HFFc6 (cell line): ENCODE measurements at regions not wholly inside any gene's neighbourhood (a gene's known extent, or its start where the extent isn't known, plus 50 kb on each side); places are given as distances from the start of the nearest gene placed in this dataset.

Experiments used
- DNase-seq: peaks from one replicate; pipeline ENCODE4 v3.0.0-alpha.2; 2018
- H3K27ac Mint-ChIP-seq: 2 replicates; pipeline ENCODE4 v1.8.0; 2020; ENCODE audit warnings: mild to moderate bottlenecking, mixed read lengths
- H3K27me3 Mint-ChIP-seq: 2 replicates; pipeline ENCODE4 v1.8.0; 2021; ENCODE audit warnings: mild to moderate bottlenecking, moderate library complexity, mixed read lengths; ENCODE audit not compliant: insufficient read depth
- H3K36me3 Mint-ChIP-seq: 2 replicates; pipeline ENCODE4 v1.8.0; 2021; ENCODE audit warnings: low read depth, mixed read lengths
- H3K4me1 Mint-ChIP-seq: 2 replicates; pipeline ENCODE4 v1.8.0; 2020; ENCODE audit warnings: low read depth, mixed read lengths
- H3K4me3 Mint-ChIP-seq: 2 replicates; pipeline ENCODE4 v1.8.0; 2020; ENCODE audit warnings: mild to moderate bottlenecking, moderate library complexity, mixed read lengths
- H3K9me3 Mint-ChIP-seq: 2 replicates; pipeline ENCODE4 v1.8.0; 2020; ENCODE audit warnings: mild to moderate bottlenecking, mixed read lengths
- TF ChIP-seq, protein P1 (sequence below): fragments of 200-600 bp; sonication (generic); IDR thresholded peaks from 2 replicates; pipeline ENCODE4 v1.5.0; 2021; ENCODE audit warnings: antibody characterized with exemption, mild to moderate bottlenecking

DNA sequence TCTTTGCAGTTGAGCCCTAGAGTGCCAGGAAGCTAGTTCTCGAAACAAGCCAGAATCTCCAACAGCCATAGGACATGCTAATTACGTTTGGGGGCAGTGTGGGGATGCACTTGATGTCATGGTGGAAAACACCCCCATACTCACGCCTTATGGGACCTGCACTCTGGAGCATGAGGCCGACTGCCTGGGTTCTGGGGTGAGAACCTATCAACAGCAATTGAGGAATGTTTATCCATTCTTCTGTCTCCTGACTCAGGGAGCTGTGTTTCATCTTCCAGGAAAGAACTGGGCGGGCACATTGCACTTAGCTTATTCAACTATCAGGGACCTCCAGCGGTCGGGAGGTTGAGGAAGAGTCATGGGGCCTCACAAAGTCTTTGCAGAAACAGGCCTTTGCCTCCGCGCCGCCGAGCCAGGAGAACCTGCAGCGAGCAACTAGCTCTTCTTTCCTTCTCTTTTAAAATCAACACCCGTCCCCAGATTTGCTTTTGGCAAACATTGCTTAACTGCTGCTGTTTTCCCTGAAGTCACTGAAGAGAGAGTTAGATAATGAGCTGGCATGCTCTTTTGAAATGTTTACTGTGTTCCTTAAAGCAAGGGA is 226.1 kb upstream of the DIO3 start:
- Mint-ChIP-seq H3K4me1 (no peaks in the 10 kb centered on the region), H3K36me3 (no peaks in the 10 kb centered on the region), H3K27me3 (peaks cover 17% of the 10 kb centered on the region), H3K4me3 (no peak overlapping the region), H3K27ac (no peak overlapping the region), H3K9me3 (no peaks in the 10 kb centered on the region; the same call in 1 of the 2 replicates)
- TF ChIP-seq, protein P1, sequence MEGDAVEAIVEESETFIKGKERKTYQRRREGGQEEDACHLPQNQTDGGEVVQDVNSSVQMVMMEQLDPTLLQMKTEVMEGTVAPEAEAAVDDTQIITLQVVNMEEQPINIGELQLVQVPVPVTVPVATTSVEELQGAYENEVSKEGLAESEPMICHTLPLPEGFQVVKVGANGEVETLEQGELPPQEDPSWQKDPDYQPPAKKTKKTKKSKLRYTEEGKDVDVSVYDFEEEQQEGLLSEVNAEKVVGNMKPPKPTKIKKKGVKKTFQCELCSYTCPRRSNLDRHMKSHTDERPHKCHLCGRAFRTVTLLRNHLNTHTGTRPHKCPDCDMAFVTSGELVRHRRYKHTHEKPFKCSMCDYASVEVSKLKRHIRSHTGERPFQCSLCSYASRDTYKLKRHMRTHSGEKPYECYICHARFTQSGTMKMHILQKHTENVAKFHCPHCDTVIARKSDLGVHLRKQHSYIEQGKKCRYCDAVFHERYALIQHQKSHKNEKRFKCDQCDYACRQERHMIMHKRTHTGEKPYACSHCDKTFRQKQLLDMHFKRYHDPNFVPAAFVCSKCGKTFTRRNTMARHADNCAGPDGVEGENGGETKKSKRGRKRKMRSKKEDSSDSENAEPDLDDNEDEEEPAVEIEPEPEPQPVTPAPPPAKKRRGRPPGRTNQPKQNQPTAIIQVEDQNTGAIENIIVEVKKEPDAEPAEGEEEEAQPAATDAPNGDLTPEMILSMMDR = no peak
- DNase-seq = no peak

DNA sequence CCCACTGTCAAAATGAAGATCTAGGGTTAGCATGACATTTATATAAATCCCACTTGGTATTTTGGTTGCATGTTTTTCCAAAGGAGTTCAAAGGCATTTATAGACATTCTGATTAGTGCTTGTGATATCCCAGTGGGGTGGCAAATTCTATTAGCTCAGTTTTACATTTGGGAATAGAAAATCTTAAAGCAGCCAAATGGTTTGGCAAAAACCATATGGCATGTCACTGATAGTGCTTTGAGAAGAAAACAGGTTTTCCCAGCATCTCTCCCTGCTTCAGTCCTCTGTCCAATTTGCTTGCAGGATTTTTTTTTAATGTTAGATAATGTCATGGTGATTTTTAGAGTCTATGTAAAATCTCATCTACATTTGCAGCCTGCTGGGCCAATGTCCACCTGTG is 225.1 kb upstream of the DIO3 start:
- Mint-ChIP-seq H3K27me3 (peaks cover 17% of the 10 kb centered on the region), H3K9me3 (no peaks in the 10 kb centered on the region; the same call in 1 of the 2 replicates), H3K36me3 (no peaks in the 10 kb centered on the region), H3K4me1 (no peaks in the 10 kb centered on the region), H3K4me3 (no peak overlapping the region), H3K27ac (no peak overlapping the region)
- TF ChIP-seq, protein P1 = no peak
- DNase-seq = no peak

DNA sequence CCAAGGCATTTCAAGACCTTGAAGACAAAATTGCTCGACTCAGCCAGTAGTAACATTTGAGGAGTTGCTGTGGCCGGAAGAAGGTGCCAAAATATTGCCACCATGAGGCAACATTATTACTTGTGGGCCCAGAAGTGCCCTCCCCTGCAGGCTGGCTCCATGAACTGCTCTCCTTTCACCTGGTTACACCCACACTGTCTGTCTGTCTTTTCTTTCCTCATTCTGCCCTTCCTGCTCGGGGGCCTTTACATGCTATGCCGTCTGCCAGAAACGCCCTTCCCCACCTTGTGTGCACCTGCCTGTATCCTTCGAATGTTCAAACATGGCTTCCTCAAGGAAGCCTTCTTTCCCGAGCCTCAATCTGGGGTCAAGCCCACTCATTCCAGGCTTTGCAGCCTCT is 224.2 kb upstream of the DIO3 start:
- no peak for DNase-seq
- H3K4me1 Mint-ChIP-seq = no peaks in the 10 kb centered on the region
- H3K36me3 Mint-ChIP-seq = no peaks in the 10 kb centered on the region
- TF ChIP-seq, protein P1 = no peak
- no peak overlapping the region for H3K4me3 Mint-ChIP-seq
- H3K27ac Mint-ChIP-seq = no peak overlapping the region
- H3K27me3 Mint-ChIP-seq = peaks cover 17% of the 10 kb centered on the region
- H3K9me3 Mint-ChIP-seq = no peaks in the 10 kb centered on the region; the same call in 1 of the 2 replicates

DNA sequence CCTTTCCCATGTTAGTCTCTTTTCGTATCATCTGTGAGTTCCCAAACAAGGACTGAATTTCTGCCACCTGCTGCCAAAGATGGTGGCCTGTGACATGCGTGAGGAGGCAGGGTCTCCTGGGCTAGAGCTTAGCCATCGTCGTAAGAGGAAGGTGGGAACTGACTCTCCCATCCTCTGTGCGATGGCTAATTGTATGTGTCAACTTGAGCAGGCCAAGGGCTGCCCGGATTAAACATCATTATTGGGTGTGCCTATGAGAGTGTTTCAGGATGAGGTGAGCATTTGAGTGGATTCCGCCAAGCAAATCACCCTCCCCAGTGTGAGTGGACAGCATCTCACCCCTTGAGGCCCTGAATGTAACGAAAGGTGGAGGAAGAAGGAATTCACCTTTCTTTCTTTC is 220.7 kb upstream of the DIO3 start:
- Mint-ChIP-seq H3K27ac (no peak overlapping the region), H3K4me3 (no peak overlapping the region), H3K4me1 (no peaks in the 10 kb centered on the region), H3K27me3 (peaks cover 10% of the 10 kb centered on the region), H3K36me3 (no peaks in the 10 kb centered on the region), H3K9me3 (no peaks in the 10 kb centered on the region; the same call in 1 of the 2 replicates)
- TF ChIP-seq, protein P1 = no peak
- DNase-seq = no peak

DNA sequence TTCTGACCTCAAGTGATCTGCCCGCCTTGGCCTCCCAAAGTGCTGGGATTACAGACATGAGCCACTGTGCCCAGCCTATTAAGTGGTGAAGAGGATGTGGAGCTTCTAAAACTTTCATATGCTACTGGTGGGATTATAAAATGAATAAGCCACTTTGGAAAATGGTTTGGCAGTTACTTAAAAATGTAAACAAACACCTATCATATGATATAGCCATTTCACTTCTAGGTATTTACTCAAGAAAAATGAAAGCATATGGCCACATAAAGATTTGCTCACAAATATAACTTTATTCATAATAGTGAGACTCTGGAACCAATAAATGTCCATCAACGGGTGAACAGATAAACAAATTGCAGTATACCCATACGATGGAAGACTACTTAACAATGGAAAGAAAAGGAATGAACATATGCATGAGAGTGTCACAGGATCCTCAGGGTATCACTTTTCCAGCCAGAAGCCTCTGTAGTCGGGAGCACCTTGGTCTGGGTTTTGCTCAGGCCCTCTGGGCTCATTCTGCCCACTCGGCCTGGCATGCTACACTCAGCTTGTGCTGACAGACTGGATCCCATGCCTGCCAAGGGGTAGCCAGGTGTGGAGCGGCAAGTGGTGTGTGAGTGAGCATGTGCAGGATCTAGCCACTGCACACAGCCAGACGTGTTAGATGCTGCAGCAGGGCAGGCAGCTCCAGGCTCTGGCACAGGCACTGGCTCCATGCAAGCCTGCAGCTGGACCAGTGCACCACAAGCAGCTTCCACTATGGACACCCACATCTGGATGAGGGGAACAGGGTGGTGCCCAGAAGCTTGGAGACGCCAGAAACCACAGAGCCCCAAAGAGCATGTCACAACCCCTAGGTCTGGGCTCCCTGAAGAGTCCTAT is 213.2 kb upstream of the DIO3 start:
- Mint-ChIP-seq H3K4me3 (no peak overlapping the region), H3K27ac (no peak overlapping the region), H3K4me1 (no peaks in the 10 kb centered on the region), H3K27me3 (peaks cover 6% of the 10 kb centered on the region), H3K9me3 (peaks cover 25% of the 10 kb centered on the region; the same call in 1 of the 2 replicates), H3K36me3 (no peaks in the 10 kb centered on the region)
- no peak for DNase-seq
- TF ChIP-seq, protein P1 = no peak
